ENCODE measurements at regions not wholly inside any gene's neighbourhood (a gene's known extent, or its start where the extent isn't known, plus 50 kb on each side); places are given as distances from the start of the nearest gene placed in this dataset.
"Not testable (repeated sequence)": the region's sequence is repeated elsewhere in the genome, so short reads cannot be mapped to it uniquely, and the experiment has no call there.

- H3K36me3 Mint-ChIP-seq (ENCODE audit: low read depth), result no peaks in the 10 kb centered on the region
- peaks cover 28% of the 10 kb centered on the region for H3K4me1 Mint-ChIP-seq
- TF ChIP-seq, protein P1, sequence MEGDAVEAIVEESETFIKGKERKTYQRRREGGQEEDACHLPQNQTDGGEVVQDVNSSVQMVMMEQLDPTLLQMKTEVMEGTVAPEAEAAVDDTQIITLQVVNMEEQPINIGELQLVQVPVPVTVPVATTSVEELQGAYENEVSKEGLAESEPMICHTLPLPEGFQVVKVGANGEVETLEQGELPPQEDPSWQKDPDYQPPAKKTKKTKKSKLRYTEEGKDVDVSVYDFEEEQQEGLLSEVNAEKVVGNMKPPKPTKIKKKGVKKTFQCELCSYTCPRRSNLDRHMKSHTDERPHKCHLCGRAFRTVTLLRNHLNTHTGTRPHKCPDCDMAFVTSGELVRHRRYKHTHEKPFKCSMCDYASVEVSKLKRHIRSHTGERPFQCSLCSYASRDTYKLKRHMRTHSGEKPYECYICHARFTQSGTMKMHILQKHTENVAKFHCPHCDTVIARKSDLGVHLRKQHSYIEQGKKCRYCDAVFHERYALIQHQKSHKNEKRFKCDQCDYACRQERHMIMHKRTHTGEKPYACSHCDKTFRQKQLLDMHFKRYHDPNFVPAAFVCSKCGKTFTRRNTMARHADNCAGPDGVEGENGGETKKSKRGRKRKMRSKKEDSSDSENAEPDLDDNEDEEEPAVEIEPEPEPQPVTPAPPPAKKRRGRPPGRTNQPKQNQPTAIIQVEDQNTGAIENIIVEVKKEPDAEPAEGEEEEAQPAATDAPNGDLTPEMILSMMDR (IDR thresholded peaks at IDR 0.05), result no peak
- H3K27me3 Mint-ChIP-seq (ENCODE audit: low read depth, poor library complexity), result no peaks in the 10 kb centered on the region
- no peak overlapping the region for H3K4me3 Mint-ChIP-seq
- H3K9me3 Mint-ChIP-seq, result peaks cover 46% of the 10 kb centered on the region
- no peak for DNase-seq
- H3K27ac Mint-ChIP-seq, result no peak overlapping the region
These were observed 214.7 kb downstream of the ZNF674 start for GRCh38 chrX:46330513-46330912.

DNA sequence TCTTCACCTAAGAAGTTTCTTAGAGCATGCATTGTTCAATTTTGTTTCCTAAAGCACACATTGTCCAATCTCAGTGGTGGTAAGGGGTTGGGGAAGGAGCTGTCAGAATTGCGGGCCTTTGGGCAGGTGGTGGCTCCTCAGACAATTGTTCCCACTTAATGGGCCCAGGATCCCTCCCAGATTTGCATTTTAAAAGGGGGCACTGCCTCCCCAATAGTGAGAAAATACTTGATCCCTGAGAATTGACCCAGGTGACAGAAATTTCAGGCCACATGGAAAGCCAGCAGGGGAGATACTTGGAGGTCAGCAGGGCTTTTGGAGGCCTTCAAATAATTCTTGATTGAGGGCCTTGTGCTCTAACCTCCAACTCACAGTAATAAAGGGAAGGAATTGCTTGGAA is 217.1 kb downstream of the ZNF674 start:
- TF ChIP-seq, protein P1 (IDR thresholded peaks at IDR 0.05), result no peak
- Mint-ChIP-seq H3K9me3 (peaks cover 38% of the 10 kb centered on the region), H3K27ac (no peak overlapping the region), H3K36me3 (ENCODE audit: low read depth) (no peaks in the 10 kb centered on the region), H3K27me3 (ENCODE audit: low read depth, poor library complexity) (no peaks in the 10 kb centered on the region), H3K4me1 (peaks cover 34% of the 10 kb centered on the region), H3K4me3 (no peak overlapping the region)
- no peak for DNase-seq

GRCh38 chrX:46327566-46328115 is 217.6 kb downstream of the ZNF674 start:
- H3K27ac Mint-ChIP-seq, result peak overlapping the region; percentile 94
- no peaks in the 10 kb centered on the region for H3K27me3 Mint-ChIP-seq (ENCODE audit: low read depth, poor library complexity)
- peaks cover 39% of the 10 kb centered on the region for H3K9me3 Mint-ChIP-seq
- H3K4me3 Mint-ChIP-seq, result peak overlapping the region; percentile 56
- peaks cover 32% of the 10 kb centered on the region for H3K4me1 Mint-ChIP-seq
- no peaks in the 10 kb centered on the region for H3K36me3 Mint-ChIP-seq (ENCODE audit: low read depth)
- DNase-seq, result peak; percentile 53
- TF ChIP-seq, protein P1 (IDR thresholded peaks at IDR 0.05), result no peak

GRCh38 chrX:46326161-46326560 is 219.1 kb downstream of the ZNF674 start:
- H3K36me3 Mint-ChIP-seq (ENCODE audit: low read depth), result no peaks in the 10 kb centered on the region
- H3K9me3 Mint-ChIP-seq, result peaks cover 44% of the 10 kb centered on the region
- DNase-seq, result no peak
- no peak overlapping the region for H3K4me3 Mint-ChIP-seq
- H3K27ac Mint-ChIP-seq, result no peak overlapping the region
- peaks cover 32% of the 10 kb centered on the region for H3K4me1 Mint-ChIP-seq
- TF ChIP-seq, protein P1 (IDR thresholded peaks at IDR 0.05), result no peak
- H3K27me3 Mint-ChIP-seq (ENCODE audit: low read depth, poor library complexity), result no peaks in the 10 kb centered on the region

- H3K36me3 Mint-ChIP-seq (ENCODE audit: low read depth), result no peaks in the 10 kb centered on the region
- peak overlapping the region; percentile 75 for H3K27ac Mint-ChIP-seq
- H3K27me3 Mint-ChIP-seq (ENCODE audit: low read depth, poor library complexity), result no peaks in the 10 kb centered on the region
- DNase-seq, result peak; percentile 11
- H3K4me1 Mint-ChIP-seq, result peaks cover 32% of the 10 kb centered on the region
- H3K4me3 Mint-ChIP-seq, result no peak overlapping the region
- TF ChIP-seq, protein P1 (IDR thresholded peaks at IDR 0.05), result no peak
- peaks cover 39% of the 10 kb centered on the region for H3K9me3 Mint-ChIP-seq
These were observed 219.8 kb downstream of the ZNF674 start for GRCh38 chrX:46325312-46325877.

DNA sequence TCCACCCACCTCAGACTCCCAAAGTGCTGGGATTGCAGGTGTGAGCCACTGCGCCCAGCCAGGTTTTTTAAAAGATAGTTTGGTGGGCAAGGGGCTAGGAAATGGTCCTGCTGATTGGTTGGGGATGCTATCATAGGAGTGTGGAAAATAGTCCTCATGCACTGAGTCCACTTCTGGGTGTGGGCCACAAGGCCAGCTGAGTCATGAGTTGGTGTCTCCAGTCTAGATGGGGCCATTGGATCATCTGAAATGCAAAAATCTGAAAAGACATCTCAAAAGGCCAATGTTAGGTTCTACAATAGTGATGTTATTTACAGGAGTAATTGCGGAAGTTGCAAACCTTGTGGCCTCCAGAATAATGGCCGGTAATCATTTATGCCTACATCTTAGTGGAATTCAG is 221.1 kb downstream of the ZNF674 start:
- DNase-seq, result no peak
- peaks cover 37% of the 10 kb centered on the region for H3K9me3 Mint-ChIP-seq
- H3K36me3 Mint-ChIP-seq (ENCODE audit: low read depth), result no peaks in the 10 kb centered on the region
- H3K27me3 Mint-ChIP-seq (ENCODE audit: low read depth, poor library complexity), result no peaks in the 10 kb centered on the region
- H3K4me1 Mint-ChIP-seq, result peaks cover 38% of the 10 kb centered on the region
- TF ChIP-seq, protein P1 (IDR thresholded peaks at IDR 0.05), result no peak
- no peak overlapping the region for H3K27ac Mint-ChIP-seq
- H3K4me3 Mint-ChIP-seq, result no peak overlapping the region

DNA sequence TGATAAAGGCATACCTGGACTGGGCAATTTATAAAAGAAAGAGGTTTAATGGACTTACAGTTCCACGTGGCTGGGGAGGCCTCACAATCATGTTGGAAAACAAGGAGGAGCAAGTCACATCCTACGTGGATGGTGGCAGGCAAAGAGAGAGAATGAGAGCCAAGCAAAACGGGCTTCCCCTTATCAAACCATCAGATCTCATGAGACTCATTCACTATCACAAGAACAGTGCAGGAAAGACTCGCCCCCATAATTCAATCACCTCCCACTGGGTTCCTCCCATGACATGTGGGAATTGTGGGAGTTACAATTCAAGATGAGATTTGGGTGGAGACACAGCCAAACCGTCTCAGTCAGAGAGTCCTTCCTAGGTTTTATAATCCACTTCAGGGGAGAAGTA is 222.3 kb downstream of the ZNF674 start:
- H3K36me3 Mint-ChIP-seq (ENCODE audit: low read depth); H3K27me3 Mint-ChIP-seq (ENCODE audit: low read depth, poor library complexity); H3K4me3 Mint-ChIP-seq; DNase-seq; H3K27ac Mint-ChIP-seq: not testable (repeated sequence)
- Mint-ChIP-seq H3K4me1 (peaks cover 38% of the 10 kb centered on the region), H3K9me3 (peaks cover 35% of the 10 kb centered on the region)
